NCI-H146 (cell line): ENCODE measurements at regions not wholly inside any gene's neighbourhood (a gene's known extent, or its start where the extent isn't known, plus 50 kb on each side); places are given as distances from the start of the nearest gene placed in this dataset.
"Not testable (repeated sequence)": the region's sequence is repeated elsewhere in the genome, so short reads cannot be mapped to it uniquely, and the experiment has no call there.

Experiments
- DNase-seq: peaks from one replicate; lab custom pipeline; 2025; lab: John Stamatoyannopoulos, UW

DNA sequence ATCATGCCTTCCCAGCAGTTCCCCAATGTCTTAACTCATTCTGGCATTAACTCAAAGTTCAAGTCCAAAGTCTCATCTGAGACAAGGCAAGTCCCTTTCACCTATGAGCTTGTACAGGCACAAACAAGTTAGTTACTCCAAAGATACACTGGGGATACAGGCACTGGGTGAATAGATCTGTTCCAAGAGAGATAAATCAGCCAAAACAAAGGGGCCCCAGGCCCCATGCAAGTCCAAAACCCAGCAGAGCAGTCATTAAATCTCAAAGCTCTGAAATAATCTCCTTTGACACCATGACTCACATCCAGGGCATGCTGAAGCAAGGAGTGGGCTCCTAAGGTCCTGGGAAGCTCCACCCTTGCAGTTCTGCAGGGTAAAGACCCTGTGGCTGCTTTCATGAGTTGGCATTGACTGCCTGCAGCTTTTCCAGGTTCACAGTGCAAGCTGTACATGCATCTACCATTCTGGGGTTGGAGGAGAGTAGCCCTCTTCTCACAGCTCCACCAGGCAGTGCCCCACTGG lies 332.2 kb upstream of the KIF2B start:
- no peak for DNase-seq

- DNase-seq: no peak
Observed at GRCh38 chr17:53483704-53484103, 339.0 kb upstream of the KIF2B start.

DNA sequence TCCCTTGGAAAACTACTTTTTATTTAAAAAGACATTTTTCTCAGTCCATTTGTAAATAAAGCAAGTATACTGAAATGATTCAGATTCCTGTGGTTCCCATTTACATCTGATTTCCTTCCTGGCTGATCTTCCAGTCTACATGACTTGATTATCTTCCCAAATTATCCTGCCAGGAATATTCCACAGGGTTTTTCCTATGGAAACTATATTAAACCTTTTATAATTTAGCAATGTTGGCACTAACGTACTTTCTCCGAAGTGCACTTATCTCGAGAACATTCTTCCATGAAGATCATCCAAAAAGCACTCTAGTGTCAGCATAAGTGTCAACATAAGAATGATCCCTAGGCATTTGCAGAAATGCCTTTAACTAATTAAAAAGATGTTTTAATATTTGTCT lies 347.7 kb upstream of the KIF2B start:
- DNase-seq: no peak

DNA sequence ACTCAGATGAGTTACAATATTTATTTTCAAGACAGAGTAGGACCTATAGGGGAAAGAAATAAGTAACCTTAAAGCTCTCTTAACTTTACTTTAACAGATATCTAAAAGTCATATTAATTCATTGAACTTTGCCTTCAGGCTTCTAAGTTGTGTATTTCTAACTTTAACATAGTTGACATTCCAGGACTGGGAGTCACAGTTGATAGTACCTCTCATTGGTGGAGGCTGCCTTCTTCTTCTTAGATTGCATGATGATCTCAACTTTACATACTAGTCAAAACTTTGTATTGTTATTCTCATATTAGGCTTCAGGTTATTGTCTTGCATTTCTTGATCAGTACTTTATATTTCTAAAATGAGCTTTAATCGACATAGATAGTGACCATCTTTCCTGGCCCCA lies 350.1 kb upstream of the KIF2B start:
- no peak for DNase-seq

- no peak for DNase-seq
Observed at GRCh38 chr17:53471514-53471913, 351.2 kb upstream of the KIF2B start.

DNA sequence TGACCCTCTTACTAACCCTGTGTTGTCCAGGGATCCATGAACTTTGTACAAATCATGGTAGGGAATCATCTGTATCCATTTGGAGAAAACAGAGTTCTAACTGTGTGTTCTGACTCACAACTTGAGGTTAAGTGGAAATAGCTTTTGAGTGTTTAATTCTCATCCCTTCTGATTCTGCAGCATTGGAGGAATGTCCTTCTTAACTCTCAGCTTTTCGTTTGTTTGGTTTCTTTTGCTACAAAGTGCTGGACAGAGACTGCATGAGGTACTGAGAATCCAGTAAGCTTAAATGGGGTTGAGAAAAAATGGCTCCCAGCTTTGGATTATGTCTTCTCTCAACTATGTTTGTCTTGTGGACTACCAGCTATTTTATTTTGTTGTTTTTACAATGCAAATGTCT lies 352.1 kb upstream of the KIF2B start:
- no peak for DNase-seq

GRCh38 chr17:53466733-53467132 lies 356.0 kb upstream of the KIF2B start:
- no peak for DNase-seq

- DNase-seq: not testable (repeated sequence)
Observed at GRCh38 chr17:53464396-53464795, 358.3 kb upstream of the KIF2B start.

- DNase-seq: no peak
Observed at GRCh38 chr17:53463363-53463762, 359.4 kb upstream of the KIF2B start.

- DNase-seq: no peak
Observed at GRCh38 chr17:53462393-53462811, 360.3 kb upstream of the KIF2B start.

DNA sequence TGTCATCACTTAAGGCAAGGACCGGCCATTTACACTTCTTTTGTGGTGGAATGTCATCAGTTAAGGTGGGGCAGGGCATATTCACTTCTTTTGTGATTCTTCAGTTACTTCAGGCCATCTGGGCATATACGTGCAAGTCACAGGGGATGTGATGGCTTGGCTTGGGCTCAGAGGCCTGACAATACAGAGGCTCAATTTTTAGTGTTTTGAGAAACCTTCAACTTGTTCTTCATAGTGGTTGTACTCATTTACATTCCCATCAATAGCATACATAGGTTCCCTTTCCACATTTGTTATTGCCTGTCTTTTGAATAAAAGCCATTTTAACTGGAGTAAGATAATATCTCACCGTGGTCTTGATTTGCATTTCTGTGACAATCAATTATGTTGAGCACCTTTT lies 366.8 kb upstream of the KIF2B start:
- not testable (repeated sequence) for DNase-seq

DNA sequence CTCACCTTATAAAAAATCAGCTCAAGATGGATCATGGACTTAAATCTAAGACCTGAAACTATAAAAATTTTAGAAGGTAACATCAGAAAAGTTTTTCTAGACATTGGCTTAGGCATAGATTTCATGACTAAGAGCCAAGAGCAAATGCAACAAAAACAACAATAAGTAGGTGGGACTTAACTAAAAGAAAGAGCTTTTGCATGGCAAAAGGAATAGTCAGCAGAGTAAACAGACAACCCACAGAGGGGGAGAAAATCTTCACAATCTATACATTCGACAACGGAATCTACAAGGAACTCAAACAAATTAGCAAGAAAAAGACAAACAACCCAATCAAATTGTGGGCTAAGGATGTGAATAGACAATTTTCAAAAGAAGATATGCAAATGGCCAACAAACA lies 368.4 kb upstream of the KIF2B start:
- DNase-seq: no peak

DNA sequence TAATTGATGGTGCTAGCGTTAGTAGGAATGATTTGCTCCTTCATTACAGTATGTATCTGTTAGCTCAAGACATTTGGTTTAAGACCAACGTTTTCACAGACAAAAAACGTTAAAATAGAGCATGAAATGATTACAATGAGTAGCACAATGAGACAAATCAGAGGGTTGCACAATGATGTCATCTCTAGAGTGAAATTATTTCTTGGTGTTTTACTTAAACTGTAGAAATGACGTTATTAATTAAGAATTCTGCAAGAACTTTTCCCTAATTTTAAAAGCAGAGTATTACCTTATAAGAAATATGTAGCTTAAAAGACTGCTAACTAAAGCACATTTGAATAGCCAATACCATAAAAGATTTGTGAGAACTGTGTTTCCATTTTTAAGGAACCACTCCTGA lies 373.4 kb upstream of the KIF2B start:
- DNase-seq: no peak

DNA sequence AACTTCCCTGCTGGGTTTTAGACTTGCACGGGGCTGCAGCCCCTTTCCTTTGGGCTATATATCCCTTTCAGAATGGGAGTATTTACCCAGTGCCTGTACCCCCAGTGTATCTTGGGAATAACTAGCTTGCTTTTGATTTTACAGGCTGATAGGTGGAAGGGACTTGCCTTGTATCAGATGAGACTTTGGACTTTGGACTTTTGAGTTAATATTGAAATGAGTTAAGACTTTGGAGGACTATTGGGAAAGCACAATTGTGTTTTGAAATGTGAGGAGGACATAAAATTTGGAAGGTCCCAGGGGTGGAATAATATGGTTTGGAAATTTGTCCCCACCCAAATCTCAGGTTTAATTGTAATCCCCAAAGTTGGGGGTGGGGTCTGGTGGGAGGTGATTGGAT lies 393.8 kb upstream of the KIF2B start:
- no peak for DNase-seq

DNA sequence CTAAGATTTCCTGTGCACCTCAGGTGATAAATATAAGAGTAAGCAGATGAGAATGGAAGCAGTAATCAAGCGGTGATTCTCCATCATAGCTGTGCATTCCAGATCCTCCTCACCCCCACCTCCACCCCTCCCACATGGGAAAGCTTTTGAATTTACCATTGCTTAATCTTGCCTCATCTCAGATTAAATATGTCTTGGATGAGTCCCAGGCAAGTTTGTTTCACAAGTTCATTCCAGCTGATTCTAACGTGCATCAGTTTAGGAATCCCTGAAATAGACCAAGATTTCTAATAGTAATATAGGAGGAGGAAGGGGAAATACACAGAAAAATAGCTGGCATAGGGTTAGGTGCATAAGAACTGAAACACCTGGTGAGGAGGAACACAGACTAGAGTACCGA lies 396.2 kb upstream of the KIF2B start:
- DNase-seq: no peak

GRCh38 chr17:53420035-53420641 lies 402.6 kb upstream of the KIF2B start:
- no peak for DNase-seq

DNA sequence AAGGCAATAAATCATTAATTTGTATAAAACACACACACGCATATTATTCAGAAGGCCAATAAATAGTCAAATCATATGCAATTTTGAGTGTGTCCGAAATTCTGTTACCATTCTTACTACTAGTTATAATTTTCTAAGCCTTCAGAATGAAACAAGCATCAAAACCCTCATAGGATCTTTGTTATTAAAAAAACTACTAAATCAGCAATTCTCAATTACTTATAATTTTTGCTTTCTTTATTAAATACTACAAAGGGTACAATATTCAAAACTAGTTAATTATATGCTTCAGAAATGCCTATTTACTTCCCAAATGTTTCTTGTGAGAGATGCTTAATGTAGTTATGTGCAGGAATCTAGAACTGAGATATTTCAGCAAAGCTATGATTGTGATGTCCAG lies 413.1 kb upstream of the KIF2B start:
- no peak for DNase-seq

DNA sequence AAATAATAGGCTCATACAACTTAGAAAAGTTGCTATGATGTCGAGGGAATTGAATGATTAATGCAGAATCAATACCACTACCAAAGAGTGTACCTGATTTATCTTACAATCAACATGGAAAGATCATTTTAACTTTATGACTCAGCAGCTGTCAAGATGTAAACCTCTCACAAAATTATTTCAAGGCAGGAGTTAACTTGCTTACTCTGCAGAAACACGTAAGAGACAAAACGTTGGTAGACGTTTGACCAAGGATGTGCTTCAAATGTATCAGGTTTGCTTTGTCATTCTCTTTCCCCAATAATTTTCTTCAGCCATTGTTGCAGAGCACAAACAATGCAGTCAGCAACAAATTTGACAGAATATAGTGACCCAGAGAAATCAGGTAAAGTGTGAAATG lies 415.8 kb upstream of the KIF2B start:
- DNase-seq: no peak

DNA sequence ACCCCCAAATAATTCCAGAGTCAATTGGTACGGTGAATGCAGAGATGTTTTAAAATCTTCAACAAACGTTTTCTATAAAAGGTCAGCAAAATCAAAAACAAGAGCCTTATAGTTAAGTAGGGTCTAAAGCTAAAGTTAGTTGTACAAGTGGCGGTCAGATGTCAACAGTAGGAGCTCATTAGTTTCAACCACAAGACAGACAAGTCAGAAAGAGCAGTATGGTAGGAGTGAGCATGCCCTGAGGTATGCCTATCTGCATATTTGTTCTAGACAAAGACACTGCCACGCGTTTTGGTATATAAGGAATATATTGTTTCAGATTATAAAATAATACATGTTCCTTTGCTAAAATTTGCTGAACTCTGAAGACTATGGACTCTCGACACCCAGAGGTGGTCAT lies 431.5 kb upstream of the KIF2B start:
- DNase-seq: no peak

- DNase-seq: no peak
Observed at GRCh38 chr17:53390575-53390974, 432.2 kb upstream of the KIF2B start.

GRCh38 chr17:53387745-53388144 lies 435.0 kb upstream of the KIF2B start:
- no peak for DNase-seq

- DNase-seq: no peak
Observed at GRCh38 chr17:53353919-53354351, 468.8 kb upstream of the KIF2B start.

GRCh38 chr17:53344778-53345177 lies 477.9 kb upstream of the KIF2B start:
- DNase-seq: no peak

DNA sequence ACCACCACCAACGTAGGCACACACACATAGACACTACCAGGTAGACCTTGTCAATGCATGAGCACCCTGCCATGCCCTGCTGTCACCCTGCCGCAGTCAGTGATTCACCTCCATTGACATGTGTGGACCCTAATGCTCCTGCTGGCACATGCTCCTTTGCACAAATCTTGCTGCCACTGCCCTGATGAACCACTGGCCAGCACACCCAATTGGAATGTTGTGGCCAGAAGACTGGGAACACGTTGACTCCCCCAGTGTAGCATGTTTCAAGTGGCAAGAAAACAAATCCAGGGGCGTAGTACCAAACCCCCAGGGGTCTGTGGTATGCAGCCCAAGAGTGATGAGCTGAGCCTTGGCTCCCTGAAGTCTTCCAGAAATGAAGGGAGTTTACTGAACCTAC lies 486.4 kb upstream of the KIF2B start:
- DNase-seq: no peak
